Stimulated activated naive CD4-positive, alpha-beta T cell treated with Interleukin-2 at 50 U/mL for 16 hours (primary cell): ENCODE measurements at regions not wholly inside any gene's neighbourhood (a gene's known extent, or its start where the extent isn't known, plus 50 kb on each side); places are given as distances from the start of the nearest gene placed in this dataset.

Experiments
- DNase-seq: peaks from one replicate; lab custom pipeline; 2025; lab: John Stamatoyannopoulos, UW

GRCh38 chr20:22226849-22227700 is 357.3 kb downstream of the FOXA2 start:
- DNase-seq = no peak

- DNase-seq = no peak
These were observed 361.1 kb downstream of the FOXA2 start for GRCh38 chr20:22223236-22223635.

- DNase-seq = no peak
These were observed 366.5 kb downstream of the FOXA2 start for GRCh38 chr20:22217712-22218352.

GRCh38 chr20:22216984-22217383 is 367.4 kb downstream of the FOXA2 start:
- DNase-seq = no peak

GRCh38 chr20:22214296-22214695 is 370.1 kb downstream of the FOXA2 start:
- no peak for DNase-seq

- DNase-seq = no peak
These were observed 371.1 kb downstream of the FOXA2 start for GRCh38 chr20:22213271-22213670.

- DNase-seq = no peak
These were observed 377.1 kb downstream of the FOXA2 start for GRCh38 chr20:22207280-22207679.

- no peak for DNase-seq
These were observed 379.6 kb downstream of the FOXA2 start for GRCh38 chr20:22204801-22205200.

GRCh38 chr20:22182148-22182547 is 402.2 kb downstream of the FOXA2 start:
- DNase-seq = no peak

GRCh38 chr20:22180244-22180643 is 404.1 kb downstream of the FOXA2 start:
- no peak for DNase-seq

GRCh38 chr20:22160101-22160652 is 424.2 kb downstream of the FOXA2 start:
- no peak for DNase-seq

GRCh38 chr20:22159276-22159675 is 425.1 kb downstream of the FOXA2 start:
- no peak for DNase-seq

GRCh38 chr20:22127587-22127986 is 422.1 kb downstream of the PAX1 start:
- DNase-seq = no peak

- DNase-seq = no peak
These were observed 401.0 kb downstream of the PAX1 start for GRCh38 chr20:22106308-22106938.

GRCh38 chr20:22101606-22102005 is 396.1 kb downstream of the PAX1 start:
- DNase-seq = no peak

GRCh38 chr20:22100686-22101085 is 395.2 kb downstream of the PAX1 start:
- no peak for DNase-seq

GRCh38 chr20:22099348-22099747 is 393.9 kb downstream of the PAX1 start:
- no peak for DNase-seq

GRCh38 chr20:22098511-22098910 is 393.0 kb downstream of the PAX1 start:
- no peak for DNase-seq

GRCh38 chr20:22093122-22093521 is 387.7 kb downstream of the PAX1 start:
- no peak for DNase-seq

- no peak for DNase-seq
These were observed 383.4 kb downstream of the PAX1 start for GRCh38 chr20:22088882-22089281.

- no peak for DNase-seq
These were observed 375.5 kb downstream of the PAX1 start for GRCh38 chr20:22080985-22081384.

- no peak for DNase-seq
These were observed 369.2 kb downstream of the PAX1 start for GRCh38 chr20:22074635-22075034.

- DNase-seq = no peak
These were observed 366.4 kb downstream of the PAX1 start for GRCh38 chr20:22071841-22072240.
